GM21447 (cell line): ENCODE measurements at regions not wholly inside any gene's neighbourhood (a gene's known extent, or its start where the extent isn't known, plus 50 kb on each side); places are given as distances from the start of the nearest gene placed in this dataset.
A peak's percentile ranks its signal among the peaks of the same experiment; 100 is the strongest.

Source experiments
- ATAC-seq: cut with Tn5 transposase; IDR thresholded peaks from one replicate; pipeline ENCODE4 v1.9.1; 2021; ENCODE audit not compliant: unreplicated experiment

DNA sequence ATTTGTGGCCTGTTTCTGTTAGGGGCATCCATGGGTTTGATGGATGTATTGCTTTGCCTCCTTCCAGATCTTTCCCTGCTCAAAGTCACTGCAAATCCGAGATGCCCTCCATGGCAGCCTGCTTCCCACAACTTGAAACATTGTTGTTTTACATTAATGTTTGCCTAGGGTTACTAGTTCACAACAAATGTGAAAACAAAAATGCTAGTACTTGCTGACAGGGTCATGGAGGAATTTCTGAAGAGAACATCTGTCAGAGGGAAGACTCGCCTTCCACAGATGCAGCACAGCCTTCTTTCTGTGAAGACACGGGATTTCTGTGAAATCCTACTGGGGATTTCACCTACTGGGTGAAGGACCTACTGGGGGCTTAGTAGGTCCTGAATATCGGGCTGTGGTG lies 260.0 kb upstream of the FN1 start:
- no peak for ATAC-seq

DNA sequence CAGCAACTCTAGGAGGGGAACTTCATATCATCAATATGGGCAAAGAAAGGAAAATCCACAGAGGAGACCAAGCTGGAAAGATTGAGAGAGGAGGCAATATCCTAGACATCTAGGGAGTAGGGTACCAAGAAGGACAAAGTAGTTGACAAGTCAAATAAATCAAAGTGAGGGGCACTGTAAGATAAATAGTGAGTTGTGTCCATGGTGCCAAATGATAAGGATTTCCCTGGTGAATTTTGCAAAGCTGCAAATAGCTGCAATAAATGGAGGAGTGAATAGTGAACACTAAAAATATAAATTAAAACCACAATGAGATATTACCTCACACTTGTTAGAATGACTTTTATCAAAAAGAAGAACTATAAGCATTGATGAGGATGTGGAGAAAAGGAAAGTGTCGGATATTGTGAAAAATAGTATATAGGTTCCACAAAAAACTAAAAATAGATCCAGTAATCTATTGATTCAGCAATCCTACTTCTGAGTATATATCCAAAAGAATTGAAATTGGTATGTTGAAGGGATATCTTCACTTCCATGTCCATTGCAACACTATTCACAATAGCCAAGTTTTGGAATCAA lies 258.2 kb upstream of the FN1 start:
- no peak for ATAC-seq

DNA sequence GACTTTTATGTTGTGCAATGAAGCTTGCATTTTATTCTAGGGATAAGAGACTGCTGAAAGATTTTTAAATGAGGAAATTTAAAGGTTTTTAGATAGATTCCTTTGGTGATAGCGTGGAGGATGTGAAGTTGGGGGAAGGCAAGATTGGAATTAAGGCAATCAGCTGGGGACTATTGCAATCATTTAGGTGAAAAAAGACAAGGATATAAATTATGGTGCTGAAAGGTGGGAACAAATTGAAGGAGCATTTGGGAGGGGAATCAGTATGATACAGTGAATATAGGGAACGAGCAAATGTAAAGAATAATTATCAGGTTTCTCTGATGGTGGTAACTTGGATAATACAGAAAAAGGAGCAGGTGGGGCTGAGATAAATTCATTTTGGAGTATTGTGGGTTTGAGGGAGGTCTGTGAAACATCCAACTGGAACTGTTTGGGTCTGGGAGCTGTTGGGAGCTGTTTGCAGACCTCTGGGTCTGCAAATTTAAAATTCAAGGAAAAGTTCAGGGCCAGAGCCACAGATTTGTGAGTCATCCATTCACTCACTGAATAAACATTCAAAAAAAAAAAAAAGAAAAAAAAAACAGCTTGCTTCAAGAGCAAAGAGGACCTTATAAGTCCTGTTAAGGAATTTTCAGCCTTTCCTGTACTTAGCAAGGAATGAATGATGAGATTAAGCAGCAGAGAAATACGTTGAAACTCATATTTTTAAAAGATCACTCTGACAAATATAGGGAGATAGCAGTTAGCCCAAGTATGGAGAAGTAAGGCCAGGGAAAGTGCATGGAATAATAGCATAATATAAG lies 257.5 kb upstream of the FN1 start:
- no peak for ATAC-seq

DNA sequence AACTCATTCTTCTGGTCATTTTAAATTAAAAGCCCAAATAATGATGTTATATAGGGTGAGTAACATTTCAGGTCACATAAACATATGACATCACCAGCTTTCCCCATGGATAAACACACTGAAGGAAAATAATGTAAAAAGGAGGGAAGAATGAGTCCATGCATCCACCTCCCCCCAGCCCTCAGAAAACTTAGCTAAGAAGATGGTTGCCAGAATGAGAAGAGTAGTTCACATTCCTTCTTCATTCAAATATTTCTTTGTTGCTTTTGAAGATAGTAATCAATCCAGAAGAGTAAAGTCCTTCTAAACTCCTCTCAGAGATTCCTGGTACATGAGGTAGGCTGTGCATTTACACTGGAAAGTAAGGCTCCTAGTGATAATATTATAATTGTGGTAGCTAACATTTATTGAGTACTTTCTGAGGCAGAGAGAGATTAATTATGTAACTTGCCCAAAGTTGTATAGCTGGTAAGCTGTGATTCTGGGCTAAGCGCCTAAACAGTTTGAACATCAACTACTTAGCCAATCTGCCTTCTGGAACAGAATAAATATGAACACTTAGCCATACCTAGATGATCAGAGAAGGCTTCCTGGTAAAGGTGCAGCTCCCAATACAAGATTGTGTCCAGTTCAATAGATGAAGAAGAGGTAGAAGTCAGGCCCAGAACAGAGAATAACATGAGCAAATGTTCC lies 256.7 kb upstream of the FN1 start:
- ATAC-seq = no peak

DNA sequence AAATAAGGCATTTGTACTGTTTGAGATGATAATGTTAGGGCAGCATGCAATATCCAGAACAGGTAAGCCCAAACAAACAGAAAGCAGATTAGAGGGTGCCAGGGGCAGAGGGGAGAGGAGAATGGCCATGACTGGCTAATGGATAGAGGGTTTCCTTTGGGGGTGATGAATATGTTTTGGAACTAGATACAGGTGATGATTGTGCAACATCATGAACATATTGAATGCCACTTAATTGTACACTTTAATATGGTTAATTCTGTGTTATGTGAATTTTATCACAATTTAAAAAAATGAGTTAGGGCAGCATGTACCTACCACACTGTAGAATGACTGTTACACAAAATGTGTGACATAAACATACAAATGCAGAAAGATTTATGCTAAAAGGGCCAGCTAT lies 255.5 kb upstream of the FN1 start:
- ATAC-seq = no peak

DNA sequence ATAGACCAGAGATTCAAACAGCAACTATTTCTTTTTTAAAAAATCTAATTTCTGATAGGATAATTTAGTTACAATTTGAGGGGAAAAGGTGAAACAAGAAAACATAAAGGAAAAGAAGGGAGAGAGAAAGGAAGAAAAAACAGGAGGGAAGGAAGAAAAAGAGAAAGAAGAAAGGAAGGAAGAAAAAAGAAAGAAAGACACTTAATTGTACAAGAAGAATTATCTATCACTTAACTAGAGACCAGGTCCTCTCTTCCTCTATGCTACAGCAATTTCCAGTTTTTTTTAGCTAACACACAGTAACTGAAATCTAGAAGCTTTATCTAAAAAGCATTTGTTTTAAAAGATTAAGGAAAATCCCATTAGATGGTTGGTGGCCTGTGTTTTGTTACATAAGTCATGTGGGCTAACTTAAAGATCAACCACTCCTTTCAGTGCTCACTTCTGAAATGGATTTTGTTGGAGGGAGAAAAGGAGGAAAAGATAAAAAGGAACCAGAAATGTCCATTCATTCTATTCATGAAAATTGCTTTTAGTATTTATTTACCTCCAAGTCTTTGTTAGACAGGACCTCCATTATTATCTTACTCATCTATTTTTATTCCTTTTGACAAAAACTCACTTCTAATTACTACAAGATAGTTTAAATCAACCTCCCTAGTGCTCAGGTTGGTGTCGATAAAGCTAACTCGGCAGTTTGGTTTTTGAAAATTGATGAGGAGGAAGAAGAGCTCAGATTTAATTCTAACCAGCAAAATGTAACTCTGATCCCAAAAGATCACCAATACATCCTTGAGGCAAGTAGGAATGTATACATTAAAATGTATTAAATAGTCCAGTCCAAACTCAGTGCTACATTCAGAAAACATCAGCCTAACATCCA lies 251.5 kb upstream of the FN1 start:
- no peak for ATAC-seq

DNA sequence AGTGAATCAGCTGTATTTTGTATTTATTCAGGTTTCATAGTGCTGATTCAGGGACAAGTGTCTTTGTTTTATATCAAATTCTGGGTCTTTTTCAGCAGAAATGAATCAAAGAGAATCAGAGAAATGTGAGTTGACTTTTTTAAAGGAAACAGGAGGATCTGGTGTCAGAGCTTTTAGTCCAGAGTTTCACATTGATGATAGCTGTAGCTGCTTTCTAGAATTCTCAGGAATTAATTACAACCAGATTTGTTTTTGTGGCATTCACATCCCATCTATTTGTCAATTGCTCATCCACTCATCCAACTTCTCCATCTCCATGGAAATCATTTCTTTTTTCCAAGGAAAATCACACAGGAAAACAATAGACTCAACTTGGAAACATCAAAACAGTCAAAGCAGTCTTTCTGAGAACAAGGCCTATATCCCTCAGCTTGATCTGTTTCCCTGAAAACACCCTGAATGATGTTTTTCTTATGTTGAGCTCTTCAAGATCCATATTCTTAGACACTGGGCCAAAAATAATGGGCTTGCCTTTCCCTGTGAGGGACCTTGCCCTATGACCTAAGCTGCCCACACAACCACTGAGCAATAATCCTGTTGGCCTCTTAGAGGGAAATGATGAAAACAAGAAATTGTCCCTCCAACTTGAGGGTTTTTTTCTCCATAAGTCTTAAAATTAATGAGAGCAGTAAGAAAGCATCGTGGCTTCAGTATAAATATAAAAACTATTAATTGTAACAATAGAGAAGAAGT lies 249.5 kb upstream of the FN1 start:
- no peak for ATAC-seq

DNA sequence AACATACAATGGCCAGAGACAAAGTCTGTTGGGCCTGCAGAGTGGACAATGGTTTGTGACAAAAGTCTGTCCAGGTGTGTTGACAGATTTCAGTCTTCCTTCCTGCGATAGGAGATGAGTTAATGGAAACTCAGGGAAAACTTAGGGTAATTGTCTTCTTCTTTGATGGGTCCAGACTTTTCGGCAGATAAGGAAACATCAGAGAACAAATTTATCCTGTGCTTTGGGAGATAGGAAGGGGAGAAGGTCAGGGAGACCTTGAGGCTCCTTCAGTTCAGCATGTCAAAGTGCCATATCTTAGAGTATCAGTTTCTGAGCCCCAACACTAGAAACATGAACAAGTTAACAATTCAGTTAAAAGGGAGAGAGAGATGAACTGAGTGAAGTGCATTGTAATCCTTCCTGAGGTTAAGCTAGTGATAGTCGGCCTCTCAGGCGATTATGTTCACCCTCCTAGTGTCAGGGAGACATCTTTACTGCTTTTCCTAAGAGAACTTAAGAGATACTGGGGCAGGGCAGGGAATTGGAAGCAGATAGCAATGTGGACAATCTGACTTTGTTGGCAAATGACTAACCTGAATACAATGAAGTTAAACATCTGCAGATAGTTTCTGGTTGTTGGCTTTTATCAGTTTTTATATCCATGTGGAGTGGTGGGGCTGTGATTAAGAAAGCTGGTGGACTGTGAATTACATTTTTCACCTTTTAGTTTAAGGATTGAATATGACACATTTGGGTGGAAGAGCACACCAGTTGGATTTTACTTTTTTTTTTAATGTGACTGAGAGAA lies 248.8 kb upstream of the FN1 start:
- ATAC-seq = no peak

DNA sequence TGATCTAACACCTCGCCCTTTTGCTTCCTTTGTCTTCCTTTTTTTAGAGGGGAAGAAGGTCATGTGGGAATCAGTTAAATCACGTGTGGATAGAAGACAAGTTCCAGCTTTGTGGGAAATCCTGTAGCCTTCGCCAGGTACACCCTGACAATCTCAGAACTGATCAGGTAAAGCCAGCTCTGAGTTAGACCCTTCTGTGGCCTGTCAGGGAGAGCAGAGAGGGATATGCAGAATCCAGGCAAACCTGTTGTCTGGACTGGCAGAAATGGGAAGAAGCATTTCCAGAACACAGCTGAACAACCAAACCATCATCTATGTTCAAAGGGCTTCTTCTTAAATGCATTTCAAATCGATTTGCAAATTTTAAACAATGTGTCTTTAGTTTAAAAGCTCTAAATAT lies 247.4 kb upstream of the FN1 start:
- ATAC-seq = no peak

DNA sequence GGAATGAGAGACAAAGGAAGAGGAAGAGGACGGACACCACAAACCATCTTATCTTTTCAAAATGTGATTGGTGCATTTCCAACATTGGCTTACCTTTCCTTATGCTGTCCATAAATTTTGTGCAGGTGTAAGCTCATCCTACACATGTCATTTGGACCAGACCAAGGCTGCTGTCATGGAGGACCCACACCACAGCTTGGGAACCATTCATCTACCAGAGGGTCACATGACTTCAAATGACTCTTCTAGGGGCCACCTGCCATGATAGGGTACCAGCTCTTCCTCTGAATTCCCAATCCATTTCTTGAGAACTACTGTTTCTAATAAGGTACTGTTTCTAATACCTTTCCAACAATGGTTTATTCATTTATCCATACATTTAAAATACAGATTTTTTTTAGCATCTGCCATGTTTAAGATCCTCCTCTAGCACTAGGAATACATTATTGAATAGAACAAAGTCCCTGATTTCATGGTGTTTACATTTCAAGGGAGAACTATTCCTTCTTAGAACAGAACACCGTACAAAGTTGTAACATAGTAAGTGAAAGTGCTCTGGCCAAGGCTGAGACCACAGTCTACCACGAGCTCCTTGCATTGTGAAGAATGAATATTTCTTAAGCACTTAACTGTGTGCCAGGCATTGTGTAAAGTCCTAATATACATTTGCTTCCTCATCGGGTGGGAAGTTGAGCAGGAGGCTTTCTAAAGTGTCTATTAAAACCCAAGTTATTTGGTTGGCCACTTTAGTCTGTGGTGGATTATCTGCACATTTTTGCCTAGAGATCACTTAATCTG lies 246.1 kb upstream of the FN1 start:
- no peak for ATAC-seq

DNA sequence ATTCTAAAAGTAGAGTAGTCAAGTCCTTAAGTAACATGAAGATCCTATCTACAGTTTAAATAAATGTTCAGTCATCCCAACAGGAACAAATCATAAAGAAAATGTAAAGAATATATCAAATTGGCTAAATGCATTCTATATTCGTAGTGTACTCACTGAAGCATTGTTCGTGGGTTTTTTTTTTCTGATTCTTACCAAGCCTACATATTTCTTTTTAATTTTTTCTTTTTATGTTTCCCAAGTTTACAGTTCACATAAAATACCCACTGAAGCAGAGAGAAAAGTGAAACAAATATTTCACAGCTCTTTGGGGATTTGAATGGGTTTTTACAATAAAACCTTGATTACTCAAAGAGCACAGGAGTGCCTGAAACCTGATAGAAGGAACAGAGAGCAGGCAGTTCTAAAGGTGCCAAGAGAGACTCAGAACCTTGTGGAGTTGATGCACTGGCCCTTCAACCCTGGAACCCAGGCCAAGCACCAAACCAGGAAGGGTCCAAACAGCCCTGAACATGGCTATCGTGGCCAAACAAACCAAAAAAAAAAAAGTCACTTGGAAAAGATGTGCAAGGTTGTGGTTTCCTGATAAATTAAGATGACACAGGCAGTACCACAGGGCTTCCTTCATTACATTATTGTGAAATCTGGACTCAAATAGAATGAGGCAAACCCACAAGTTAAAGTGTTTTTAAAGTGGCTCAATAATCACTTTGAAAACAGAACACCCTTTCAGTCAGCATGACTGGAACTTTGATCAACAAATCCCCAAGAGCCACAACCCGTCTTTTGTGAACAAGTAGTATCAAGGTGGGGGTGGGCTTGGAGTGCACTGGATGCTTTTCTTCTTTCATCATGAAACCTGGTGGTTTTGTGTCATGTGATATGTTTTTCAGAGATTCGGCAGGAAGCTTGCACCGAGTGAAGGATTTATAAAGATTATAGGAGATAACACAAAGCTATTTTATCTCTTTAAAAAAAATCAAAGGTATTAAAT lies 245.0 kb upstream of the FN1 start:
- peak; percentile 57 for ATAC-seq

DNA sequence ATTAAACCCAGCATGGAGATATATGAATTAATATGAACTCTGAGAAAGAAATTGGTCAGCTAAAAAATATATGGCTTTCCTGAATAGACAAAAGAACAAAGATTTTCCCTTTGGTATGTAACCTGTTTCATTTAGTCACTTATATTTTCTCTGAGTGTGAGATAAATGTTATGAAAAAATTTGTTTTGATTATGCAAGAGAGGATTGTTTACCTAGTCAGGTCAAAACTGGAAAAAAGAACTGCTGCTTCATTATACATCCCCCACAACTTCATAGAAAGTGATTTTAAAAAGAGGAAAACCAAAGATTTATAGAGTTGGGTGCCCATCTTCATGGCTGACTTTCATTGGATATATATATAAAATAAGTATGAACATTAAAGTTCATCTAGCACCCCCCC lies 242.2 kb upstream of the FN1 start:
- no peak for ATAC-seq

DNA sequence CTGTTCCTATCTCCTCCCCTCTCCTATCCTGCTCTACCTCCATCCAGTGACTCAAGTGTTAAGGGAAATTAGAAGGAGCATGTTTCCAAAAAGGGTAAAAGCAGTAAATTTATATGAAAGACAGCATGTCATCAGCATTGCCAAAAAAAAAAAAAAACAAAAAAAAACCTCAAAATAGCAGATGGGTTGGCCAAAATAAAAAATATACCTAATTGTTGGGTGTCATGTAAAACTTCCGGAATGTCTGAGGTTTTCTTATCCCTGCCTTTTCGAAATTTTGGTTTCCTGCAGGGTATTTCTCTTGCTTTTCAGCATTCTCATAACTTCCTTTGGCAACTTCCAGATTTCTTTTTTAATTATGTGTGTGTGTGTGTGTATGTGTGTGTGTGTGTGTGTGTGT lies 241.6 kb upstream of the FN1 start:
- ATAC-seq = no peak

DNA sequence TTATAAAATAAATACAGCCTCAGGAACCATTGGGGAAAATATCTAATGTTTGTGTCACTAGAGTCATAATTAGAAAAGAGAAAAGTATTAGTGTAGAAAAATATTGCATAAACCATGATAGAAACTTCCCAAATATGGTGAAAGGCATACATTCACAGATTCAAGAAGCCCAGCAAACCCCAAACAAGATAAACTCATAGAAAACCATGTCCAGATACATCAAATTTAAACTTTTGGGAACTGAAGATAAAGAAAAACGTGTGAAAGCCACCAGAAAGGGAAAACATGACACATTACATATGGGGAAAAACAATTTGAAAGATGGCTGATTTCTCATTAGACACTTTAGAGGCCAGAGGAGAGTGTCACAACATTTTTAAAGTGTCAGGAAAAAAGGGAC lies 236.5 kb upstream of the FN1 start:
- no peak for ATAC-seq

DNA sequence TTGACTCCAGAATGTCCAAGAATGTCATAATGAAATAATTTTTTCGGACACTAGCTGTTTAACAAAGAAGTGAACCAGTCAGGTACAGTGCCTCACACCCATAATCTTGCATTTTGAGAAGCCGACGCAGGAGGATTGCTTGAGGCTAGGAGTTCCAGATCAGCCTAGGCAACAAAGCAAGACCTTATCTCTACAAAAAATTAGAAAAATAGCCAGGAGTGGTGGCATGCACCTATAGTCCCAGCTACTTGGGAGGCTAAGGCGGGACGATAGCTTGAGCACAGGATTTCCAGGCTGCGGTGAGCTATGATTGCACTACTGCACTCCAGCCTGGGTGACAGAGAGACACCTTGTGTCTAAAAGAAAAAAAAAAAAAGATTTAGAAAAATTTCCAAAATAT lies 235.8 kb upstream of the FN1 start:
- no peak for ATAC-seq

DNA sequence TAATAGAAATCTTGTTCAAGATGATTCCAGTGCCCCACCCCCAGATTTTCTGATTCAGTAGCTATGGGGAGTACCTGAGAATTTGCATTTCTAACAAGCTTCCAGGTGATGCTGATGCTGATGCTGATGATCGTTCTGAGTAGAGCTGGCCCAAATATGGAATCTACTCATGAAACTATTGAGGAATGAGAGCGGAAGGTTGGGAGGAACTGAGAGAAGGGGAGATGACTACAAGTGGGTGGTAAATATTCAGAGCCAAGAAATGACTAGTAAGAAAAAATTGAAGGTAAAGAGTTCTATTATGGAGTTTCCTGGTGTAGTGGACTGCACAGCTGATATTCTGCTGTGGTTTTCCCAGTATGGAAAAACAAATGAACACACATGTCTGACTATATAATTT lies 235.4 kb upstream of the FN1 start:
- no peak for ATAC-seq

DNA sequence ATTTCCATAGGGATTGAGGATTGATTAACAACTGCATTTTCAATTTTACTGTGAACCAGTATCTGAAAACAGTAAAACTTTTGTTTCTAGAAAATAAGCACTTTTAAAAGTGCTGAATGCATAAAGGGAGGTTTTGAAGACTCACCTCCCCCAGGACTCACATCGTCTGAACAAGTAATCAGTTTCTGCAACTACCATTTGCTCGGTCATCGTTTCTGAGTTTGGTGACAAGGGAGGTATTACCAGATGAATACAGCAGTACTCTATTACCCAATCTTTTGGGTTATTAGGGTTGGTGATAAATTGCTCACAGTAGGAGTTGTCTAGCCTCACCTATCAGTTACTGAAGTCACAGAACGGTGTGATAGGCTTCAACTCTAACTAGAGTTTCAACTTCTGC lies 234.5 kb upstream of the FN1 start:
- no peak for ATAC-seq

DNA sequence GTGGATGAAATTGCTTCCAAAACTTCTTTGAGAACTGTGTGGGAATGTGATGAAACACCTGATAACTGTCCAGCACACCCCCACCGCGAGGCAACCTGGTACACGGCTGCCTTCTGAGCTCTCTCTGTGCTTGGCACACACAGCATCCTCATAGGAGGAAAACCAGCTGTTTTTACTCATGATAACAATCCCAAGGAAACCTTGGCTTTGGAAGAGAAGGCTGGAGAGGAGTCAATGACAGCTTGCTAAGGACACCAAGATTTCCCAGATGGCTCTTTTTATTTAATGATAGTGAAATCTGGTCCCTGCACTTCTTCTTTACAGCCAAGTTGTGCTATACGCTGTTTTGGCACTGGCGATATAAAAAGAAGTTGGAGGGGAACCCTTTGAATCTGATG lies 232.5 kb upstream of the FN1 start:
- no peak for ATAC-seq
